B cell (primary cell): ENCODE measurements at regions not wholly inside any gene's neighbourhood (a gene's known extent, or its start where the extent isn't known, plus 50 kb on each side); places are given as distances from the start of the nearest gene placed in this dataset.

Source experiments
- ATAC-seq: fragments of 200-7000 bp; cut with Tn5 transposase; one replicate; pipeline ENCODE4 v1.10.0; 2021; ENCODE audit warnings: low read depth, mild to moderate bottlenecking, moderate number of reproducible peaks, moderate library complexity
- CTCF ChIA-PET: fragments of 350-600 bp; sonication (Branson Sonifier 250); formaldehyde crosslinking; loops from one replicate; lab custom pipeline; 2021; ENCODE audit warnings: antibody characterized with exemption, inconsistent platforms; lab: Charles Lee
- POLR2A ChIA-PET: fragments of 350-600 bp; sonication (Branson Sonifier 250); formaldehyde crosslinking; loops from one replicate; lab custom pipeline; 2021; ENCODE audit warnings: antibody characterized with exemption; lab: Charles Lee
- DNase-seq: peaks from one replicate; pipeline ENCODE4 v3.0.0; 2013
- H2AFZ ChIP-seq: 2 replicates; pipeline ENCODE4 v1.6.1; 2012; ENCODE audit warnings: mild to moderate bottlenecking, low read depth, low read length; ENCODE audit not compliant: insufficient read depth, poor library complexity, severe bottlenecking
- H3K27ac ChIP-seq, 2 donors: 1 replicate in 1 of 2; 2 replicates in 1 of 2; pipeline ENCODE4 v1.5.1; 2012 to 2013; ENCODE audit warnings: low read length in 2 of 2, mild to moderate bottlenecking in 2 of 2, moderate library complexity in 1 of 2
- H3K27me3 ChIP-seq, 4 experiments: fragments of 200-600 bp in 1 of 4; sonication (generic) in 1 of 4; replicated peaks in 1 of 4; 1 replicate in 2 of 4; 2 replicates in 2 of 4; pipeline versions ENCODE4 v1.6.1 to v1.7.0; 2013 to 2016; ENCODE audit warnings: low read length in 3 of 4, mild to moderate bottlenecking in 2 of 4, mixed read lengths in 1 of 4, moderate library complexity in 1 of 4; ENCODE audit not compliant: insufficient read depth in 4 of 4, control insufficient read depth in 3 of 4; ENCODE audit errors: control extremely low read depth in 1 of 4
- H3K36me3 ChIP-seq, 2 experiments: replicated peaks in 1 of 2; 1 replicate in 1 of 2; 2 replicates in 1 of 2; pipeline versions ENCODE4 v1.6.1 to v1.7.1; 2013; ENCODE audit warnings: low read length in 1 of 2; ENCODE audit not compliant: insufficient read depth in 2 of 2, control insufficient read depth in 1 of 2; ENCODE audit errors: control extremely low read depth in 1 of 2, extremely low read depth in 1 of 2
- H3K4me1 ChIP-seq, 2 donors: fragments of 200-600 bp in 1 of 2; sonication (generic) in 1 of 2; 1 replicate in 1 of 2; 2 replicates in 1 of 2; pipeline versions ENCODE4 v1.5.1 to v1.6.1; 2013 to 2017; ENCODE audit warnings: low read length in 2 of 2; ENCODE audit not compliant: control insufficient read depth in 2 of 2, insufficient read depth in 2 of 2
- H3K4me2 ChIP-seq: replicated peaks from 2 replicates; pipeline ENCODE3; 2012; ENCODE audit warnings: mild to moderate bottlenecking, low read depth, low read length; ENCODE audit not compliant: poor library complexity, severe bottlenecking
- H3K4me3 ChIP-seq, 5 experiments: fragments of 200-600 bp in 1 of 5; sonication (generic) in 1 of 5; 1 replicate in 3 of 5; 2 replicates in 2 of 5; pipeline versions ENCODE4 v1.5.1 to v1.7.0; 2011 to 2016; ENCODE audit warnings: low read length in 4 of 5, mild to moderate bottlenecking in 4 of 5, low read depth in 2 of 5, control low read depth in 1 of 5, moderate library complexity in 1 of 5; ENCODE audit not compliant: insufficient read depth in 1 of 5; ENCODE audit errors: control extremely low read depth in 1 of 5, extremely low read depth in 1 of 5
- H3K79me2 ChIP-seq: fragments of 200-600 bp; sonication (generic); one replicate; pipeline ENCODE4 v1.6.0; 2016; ENCODE audit warnings: low read length; ENCODE audit not compliant: control insufficient read depth, insufficient read depth
- H3K9ac ChIP-seq: fragments of 200-600 bp; sonication (generic); 2 replicates; pipeline ENCODE4 v1.6.1; 2017; ENCODE audit warnings: mild to moderate bottlenecking, low read length, moderate library complexity
- H3K9me3 ChIP-seq, 3 donors: one replicate each; pipeline versions ENCODE4 v1.6.1 to v1.7.1; 2013; ENCODE audit warnings: low read length in 2 of 3; ENCODE audit not compliant: control insufficient read depth in 2 of 3, insufficient read depth in 1 of 3; ENCODE audit errors: control extremely low read depth in 1 of 3
- H4K20me1 ChIP-seq: 2 replicates; pipeline ENCODE4 v1.6.0; 2012; ENCODE audit warnings: mild to moderate bottlenecking, low read length; ENCODE audit not compliant: insufficient read depth, control insufficient read depth, poor library complexity, severe bottlenecking
- H3K27ac Mint-ChIP-seq: one replicate; pipeline ENCODE4 v1.8.0; 2021; ENCODE audit warnings: mixed read lengths
- H3K27me3 Mint-ChIP-seq: one replicate; pipeline ENCODE4 v1.8.0; 2021; ENCODE audit warnings: mixed read lengths
- H3K4me1 Mint-ChIP-seq: one replicate; pipeline ENCODE4 v1.8.0; 2021; ENCODE audit warnings: mixed read lengths
- H3K4me3 Mint-ChIP-seq: one replicate; pipeline ENCODE4 v1.8.0; 2021; ENCODE audit warnings: mixed read lengths
- H3K9me3 Mint-ChIP-seq: one replicate; pipeline ENCODE4 v1.8.0; 2022; ENCODE audit warnings: mixed read lengths; ENCODE audit not compliant: insufficient read depth
- EZH2 ChIP-seq: IDR thresholded peaks from 2 replicates; pipeline ENCODE4 v1.6.1; 2012; ENCODE audit warnings: borderline replicate concordance, low read depth, mild to moderate bottlenecking, moderate library complexity, low read length; ENCODE audit not compliant: insufficient read depth, poor library complexity, severe bottlenecking
- WGBS: methylation state at CpG from one replicate; pipeline ENCODE4 v1.1.5; 2013; ENCODE audit warnings: missing lambda C conversion rate; ENCODE audit not compliant: insufficient coverage; 5-methylcytosine and 5-hydroxymethylcytosine counted together
- intact Hi-C: fragments of 100-400 bp; cut with micrococcal nuclease; formaldehyde crosslinking; loops from one replicate; pipeline ENCODE4 v1.10.0; 2022
- TF ChIP-seq, protein P1 (sequence below): fragments of 200-600 bp; IDR thresholded peaks from one replicate; pipeline ENCODE4 v1.8.0; 2022; ENCODE audit warnings: antibody characterized with exemption, mild to moderate bottlenecking

DNA sequence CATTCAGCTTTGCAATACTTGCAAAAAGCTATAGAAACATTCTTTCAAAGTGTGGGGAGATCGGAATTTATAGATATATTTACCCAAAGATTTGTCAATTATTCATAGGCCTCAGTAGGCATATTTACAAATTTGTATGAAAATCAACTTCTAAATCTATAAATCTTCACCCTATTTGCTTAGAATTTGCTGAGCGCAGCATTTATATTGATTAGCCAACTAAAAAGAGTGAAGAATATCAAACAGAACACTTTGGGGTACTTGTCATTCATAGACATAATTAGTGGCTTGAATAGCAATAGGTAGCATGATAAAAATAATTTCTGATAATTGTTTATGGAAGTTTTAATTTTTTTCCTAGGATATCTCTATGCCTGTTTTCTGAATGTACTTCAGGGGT, 244.5 kb upstream of the SLC35B3 start:
- no peak overlapping the region for H3K4me3 Mint-ChIP-seq
- no peak for TF ChIP-seq EZH2
- TF ChIP-seq, protein P1, sequence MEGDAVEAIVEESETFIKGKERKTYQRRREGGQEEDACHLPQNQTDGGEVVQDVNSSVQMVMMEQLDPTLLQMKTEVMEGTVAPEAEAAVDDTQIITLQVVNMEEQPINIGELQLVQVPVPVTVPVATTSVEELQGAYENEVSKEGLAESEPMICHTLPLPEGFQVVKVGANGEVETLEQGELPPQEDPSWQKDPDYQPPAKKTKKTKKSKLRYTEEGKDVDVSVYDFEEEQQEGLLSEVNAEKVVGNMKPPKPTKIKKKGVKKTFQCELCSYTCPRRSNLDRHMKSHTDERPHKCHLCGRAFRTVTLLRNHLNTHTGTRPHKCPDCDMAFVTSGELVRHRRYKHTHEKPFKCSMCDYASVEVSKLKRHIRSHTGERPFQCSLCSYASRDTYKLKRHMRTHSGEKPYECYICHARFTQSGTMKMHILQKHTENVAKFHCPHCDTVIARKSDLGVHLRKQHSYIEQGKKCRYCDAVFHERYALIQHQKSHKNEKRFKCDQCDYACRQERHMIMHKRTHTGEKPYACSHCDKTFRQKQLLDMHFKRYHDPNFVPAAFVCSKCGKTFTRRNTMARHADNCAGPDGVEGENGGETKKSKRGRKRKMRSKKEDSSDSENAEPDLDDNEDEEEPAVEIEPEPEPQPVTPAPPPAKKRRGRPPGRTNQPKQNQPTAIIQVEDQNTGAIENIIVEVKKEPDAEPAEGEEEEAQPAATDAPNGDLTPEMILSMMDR = no peak
- CTCF ChIA-PET = no interaction called here

GRCh38 chr6:8678466-8678865, 243.1 kb upstream of the SLC35B3 start:
- H2AFZ ChIP-seq = no peak overlapping the region

More for the DNA sequence above, 244.5 kb upstream of the SLC35B3 start:
- Histone ChIP-seq H3K27ac (no peak overlapping the region), H2AFZ (no peak overlapping the region), H3K4me2 (no peak overlapping the region), H4K20me1 (no peaks in the 10 kb centered on the region), H3K27me3 (no peaks in the 10 kb centered on the region), H3K4me3 (no peak overlapping the region), H3K36me3 (no peaks in the 10 kb centered on the region), H3K9ac (no peak overlapping the region), H3K79me2 (no peaks in the 10 kb centered on the region), H3K9me3 (peaks cover 0 to 2% (median 0%) of the 10 kb centered on the region in 3 donors), H3K4me1 (peaks cover 0 to 4% of the 10 kb centered on the region in 2 donors)
- Mint-ChIP-seq H3K9me3 (peaks cover 4% of the 10 kb centered on the region), H3K27me3 (no peaks in the 10 kb centered on the region), H3K4me1 (peaks cover 10% of the 10 kb centered on the region), H3K27ac (no peak overlapping the region)
- DNase-seq = no peak
- no CpG with 5 or more reads among the region's 2 CpGs for WGBS
- POLR2A ChIA-PET = no interaction called here
- ATAC-seq = no peak
- intact Hi-C loops = no loop called here

More at GRCh38 chr6:8678466-8678865, 243.1 kb upstream of the SLC35B3 start:
- Histone ChIP-seq H3K4me1 (peaks cover 6 to 16% of the 10 kb centered on the region in 2 donors), H3K4me2 (no peak overlapping the region), H3K9ac (no peak overlapping the region), H3K79me2 (no peaks in the 10 kb centered on the region), H3K36me3 (no peaks in the 10 kb centered on the region), H3K27me3 (no peaks in the 10 kb centered on the region), H3K9me3 (peaks cover 0 to 2% (median 0%) of the 10 kb centered on the region in 3 donors), H3K27ac (no peak overlapping the region), H3K4me3 (no peak overlapping the region), H4K20me1 (no peaks in the 10 kb centered on the region)
- ChIA-PET POLR2A (no interaction called here), CTCF (interaction anchor here (1.6 kb wide), 1 partner anchor 18 kb away, joined by 3 read pairs; no protein-coding TSS in a partner anchor)
- Mint-ChIP-seq H3K27ac (no peak overlapping the region), H3K27me3 (no peaks in the 10 kb centered on the region), H3K4me3 (no peak overlapping the region), H3K4me1 (peaks cover 17% of the 10 kb centered on the region), H3K9me3 (peaks cover 4% of the 10 kb centered on the region)
- ATAC-seq = no peak
- no peak for DNase-seq
- intact Hi-C loops = no loop called here
- TF ChIP-seq, protein P1 = no peak
- no peak for TF ChIP-seq EZH2
- WGBS = 95% methylated on average over 3 of the region's 5 CpGs
